ENCODE measurements at regions not wholly inside any gene's neighbourhood (a gene's known extent, or its start where the extent isn't known, plus 50 kb on each side); places are given as distances from the start of the nearest gene placed in this dataset.

DNA sequence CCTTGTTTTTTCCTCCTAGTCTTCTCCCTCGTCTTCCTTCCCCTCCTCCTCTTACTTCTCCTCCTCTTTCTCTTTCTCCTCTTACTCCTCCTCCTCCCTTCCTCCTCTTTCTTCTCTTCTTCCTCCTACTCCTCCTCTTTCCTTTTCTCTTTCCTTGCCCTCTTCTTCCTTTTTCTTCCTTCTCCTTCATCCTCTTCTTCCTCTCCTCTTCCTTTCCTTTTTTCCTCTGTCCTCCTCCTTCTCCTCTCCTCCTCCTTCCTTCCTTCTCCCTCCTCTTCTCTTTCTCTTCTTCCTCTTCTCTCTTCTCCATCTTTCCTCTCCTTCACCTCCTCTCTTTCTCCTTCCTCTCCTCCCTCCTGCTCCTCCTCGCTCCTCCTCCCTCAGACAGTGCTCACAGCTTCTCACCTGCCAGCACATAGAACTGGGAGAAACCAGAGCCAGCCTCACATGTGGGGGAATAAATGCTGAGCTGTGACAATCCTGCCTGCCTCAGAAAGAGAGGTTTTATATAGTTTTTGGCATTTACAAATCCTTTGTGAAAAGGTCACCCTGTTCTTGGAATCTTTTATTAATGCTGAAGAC is 84.3 kb upstream of the NLRP1 start:
- Histone ChIP-seq H3K36me3 (ENCODE audit: low read length) (no peaks in the 10 kb centered on the region), H3K9me3 (ENCODE audit: insufficient read depth, low read length) (no peaks in the 10 kb centered on the region), H4K20me1 (ENCODE audit: low read depth, low read length) (no peaks in the 10 kb centered on the region), H3F3A (ENCODE audit: insufficient read depth) (no peaks in the 10 kb centered on the region), H3K4me3 (ENCODE audit: insufficient read depth, low read length, poor library complexity, severe bottlenecking) (no peak overlapping the region), H3K4me2 (ENCODE audit: low read depth, low read length, poor library complexity, severe bottlenecking) (no peak overlapping the region), H3K27ac (ENCODE audit: low read depth, low read length) (no peak overlapping the region), H2AFZ (ENCODE audit: low read depth, low read length, severe bottlenecking) (no peak overlapping the region), H3K79me2 (ENCODE audit: insufficient read depth, low read length) (no peaks in the 10 kb centered on the region), H3K9me2 (replicated peaks; ENCODE audit: insufficient read depth, low read length) (no peaks in the 10 kb centered on the region), H3K27me3 (ENCODE audit: low read length) (no peaks in the 10 kb centered on the region), H3K9ac (ENCODE audit: low read length) (no peak overlapping the region)
- TF ChIP-seq, protein P1, sequence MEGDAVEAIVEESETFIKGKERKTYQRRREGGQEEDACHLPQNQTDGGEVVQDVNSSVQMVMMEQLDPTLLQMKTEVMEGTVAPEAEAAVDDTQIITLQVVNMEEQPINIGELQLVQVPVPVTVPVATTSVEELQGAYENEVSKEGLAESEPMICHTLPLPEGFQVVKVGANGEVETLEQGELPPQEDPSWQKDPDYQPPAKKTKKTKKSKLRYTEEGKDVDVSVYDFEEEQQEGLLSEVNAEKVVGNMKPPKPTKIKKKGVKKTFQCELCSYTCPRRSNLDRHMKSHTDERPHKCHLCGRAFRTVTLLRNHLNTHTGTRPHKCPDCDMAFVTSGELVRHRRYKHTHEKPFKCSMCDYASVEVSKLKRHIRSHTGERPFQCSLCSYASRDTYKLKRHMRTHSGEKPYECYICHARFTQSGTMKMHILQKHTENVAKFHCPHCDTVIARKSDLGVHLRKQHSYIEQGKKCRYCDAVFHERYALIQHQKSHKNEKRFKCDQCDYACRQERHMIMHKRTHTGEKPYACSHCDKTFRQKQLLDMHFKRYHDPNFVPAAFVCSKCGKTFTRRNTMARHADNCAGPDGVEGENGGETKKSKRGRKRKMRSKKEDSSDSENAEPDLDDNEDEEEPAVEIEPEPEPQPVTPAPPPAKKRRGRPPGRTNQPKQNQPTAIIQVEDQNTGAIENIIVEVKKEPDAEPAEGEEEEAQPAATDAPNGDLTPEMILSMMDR (IDR thresholded peaks at IDR 0.05; ENCODE audit: insufficient read depth, low read length, poor library complexity, severe bottlenecking), result no peak
- TF ChIP-seq EZH2phosphoT487 (conservative IDR thresholded peaks at IDR 0.05; ENCODE audit: low read length), result no peak

DNA sequence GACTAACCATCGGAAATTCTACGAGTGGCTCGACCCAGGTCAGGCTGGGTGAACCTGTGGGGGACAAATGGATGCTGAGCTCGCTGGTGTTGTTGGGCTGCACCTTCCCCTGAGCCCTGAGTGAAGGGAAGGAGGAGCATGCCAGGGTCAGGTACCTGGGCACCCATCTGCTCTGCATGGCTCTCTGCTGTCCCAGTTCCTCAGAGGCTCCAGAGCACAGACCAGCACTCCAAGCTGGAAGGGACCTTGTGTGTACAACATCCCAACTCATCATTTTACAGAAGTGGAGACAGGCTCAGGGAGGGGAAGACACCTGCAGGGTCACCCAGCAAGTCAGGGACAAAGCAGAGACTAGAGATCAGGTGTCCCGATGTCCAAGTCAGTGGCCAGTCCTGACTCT is 84.9 kb upstream of the NLRP1 start:
- Histone ChIP-seq H3K4me2 (ENCODE audit: low read depth, low read length, poor library complexity, severe bottlenecking) (no peak overlapping the region), H3K4me3 (ENCODE audit: insufficient read depth, low read length, poor library complexity, severe bottlenecking) (no peak overlapping the region), H3K36me3 (ENCODE audit: low read length) (no peaks in the 10 kb centered on the region), H3K9me3 (ENCODE audit: insufficient read depth, low read length) (no peaks in the 10 kb centered on the region), H3F3A (ENCODE audit: insufficient read depth) (no peaks in the 10 kb centered on the region), H3K9me2 (replicated peaks; ENCODE audit: insufficient read depth, low read length) (no peaks in the 10 kb centered on the region), H3K79me2 (ENCODE audit: insufficient read depth, low read length) (no peaks in the 10 kb centered on the region), H2AFZ (ENCODE audit: low read depth, low read length, severe bottlenecking) (no peak overlapping the region), H4K20me1 (ENCODE audit: low read depth, low read length) (no peaks in the 10 kb centered on the region), H3K27me3 (ENCODE audit: low read length) (no peaks in the 10 kb centered on the region), H3K27ac (ENCODE audit: low read depth, low read length) (no peak overlapping the region), H3K9ac (ENCODE audit: low read length) (no peak overlapping the region)
- TF ChIP-seq, protein P1 (IDR thresholded peaks at IDR 0.05; ENCODE audit: insufficient read depth, low read length, poor library complexity, severe bottlenecking), result no peak
- TF ChIP-seq EZH2phosphoT487 (conservative IDR thresholded peaks at IDR 0.05; ENCODE audit: low read length), result no peak

DNA sequence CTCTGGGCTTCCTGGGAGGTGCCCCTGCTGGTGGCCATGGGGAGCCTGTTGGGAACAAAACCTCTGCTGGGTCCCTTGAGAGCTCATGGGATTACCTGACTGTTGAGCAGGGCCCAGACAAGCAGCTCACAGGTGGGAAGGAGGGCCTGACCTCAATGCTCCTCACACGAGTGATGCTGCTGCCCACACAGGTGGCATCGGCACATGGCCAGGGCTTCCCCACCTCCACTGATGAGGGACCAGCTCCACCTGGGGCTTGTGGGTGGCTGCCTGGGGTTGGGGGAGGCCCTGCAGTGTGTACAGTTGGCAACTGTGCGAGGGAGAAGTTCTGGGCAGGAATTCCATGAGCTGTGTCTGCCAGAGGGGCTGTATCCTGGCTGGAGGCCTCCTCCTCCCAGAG is 87.8 kb upstream of the NLRP1 start:
- no peak overlapping the region for H2AFZ ChIP-seq (ENCODE audit: low read depth, low read length, severe bottlenecking)
- no peak for TF ChIP-seq EZH2phosphoT487 (conservative IDR thresholded peaks at IDR 0.05; ENCODE audit: low read length)
- TF ChIP-seq, protein P1 (IDR thresholded peaks at IDR 0.05; ENCODE audit: insufficient read depth, low read length, poor library complexity, severe bottlenecking), result no peak
- no peak overlapping the region for H3K27ac ChIP-seq (ENCODE audit: low read depth, low read length)
- no peak overlapping the region for H3K4me3 ChIP-seq (ENCODE audit: insufficient read depth, low read length, poor library complexity, severe bottlenecking)
- H4K20me1 ChIP-seq (ENCODE audit: low read depth, low read length), result no peaks in the 10 kb centered on the region
- H3K9me3 ChIP-seq (ENCODE audit: insufficient read depth, low read length), result no peaks in the 10 kb centered on the region
- H3K9ac ChIP-seq (ENCODE audit: low read length), result no peak overlapping the region
- H3K4me2 ChIP-seq (ENCODE audit: low read depth, low read length, poor library complexity, severe bottlenecking), result no peak overlapping the region
- no peaks in the 10 kb centered on the region for H3K27me3 ChIP-seq (ENCODE audit: low read length)
- no peaks in the 10 kb centered on the region for H3F3A ChIP-seq (ENCODE audit: insufficient read depth)
- no peaks in the 10 kb centered on the region for H3K79me2 ChIP-seq (ENCODE audit: insufficient read depth, low read length)
- no peaks in the 10 kb centered on the region for H3K9me2 ChIP-seq (replicated peaks; ENCODE audit: insufficient read depth, low read length)
- no peaks in the 10 kb centered on the region for H3K36me3 ChIP-seq (ENCODE audit: low read length)

All from SU-DHL-6 (cell line).